HEK293 (cell line): ENCODE measurements at regions not wholly inside any gene's neighbourhood (a gene's known extent, or its start where the extent isn't known, plus 50 kb on each side); places are given as distances from the start of the nearest gene placed in this dataset.

ENCODE experiments used
- CTCF ChIA-PET: fragments of 350-600 bp; formaldehyde crosslinking; extraction: SDS; loops from one replicate; lab custom pipeline; 2021; ENCODE audit warnings: antibody characterized with exemption; lab: Yijun Ruan, JAX
- POLR2A ChIA-PET: fragments of 300-600 bp; formaldehyde crosslinking; extraction: SDS; loops from one replicate; lab custom pipeline; 2020; ENCODE audit warnings: antibody characterized with exemption, inconsistent platforms; lab: Yijun Ruan, JAX
- H3K27ac ChIP-seq: fragments of 200-500 bp; sonication (Bioruptor generic); 2 replicates; pipeline ENCODE4 v1.5.1; 2014; ENCODE audit warnings: low read depth, low read length, control low read depth, inconsistent platforms; ENCODE audit errors: extremely low read depth
- H3K36me3 ChIP-seq, 2 experiments: fragments of 200-500 bp in 1 of 2; sonication (Bioruptor generic) in 1 of 2; 1 replicate in 1 of 2; 2 replicates in 1 of 2; pipeline ENCODE4 v1.5.1; 2014 to 2017; ENCODE audit warnings: inconsistent platforms in 2 of 2, low read length in 2 of 2; ENCODE audit not compliant: control insufficient read depth in 2 of 2, insufficient read depth in 1 of 2
- H3K4me1 ChIP-seq: fragments of 200-500 bp; sonication (Bioruptor generic); 2 replicates; pipeline ENCODE4 v1.5.1; 2014; ENCODE audit warnings: mild to moderate bottlenecking, low read length, inconsistent platforms; ENCODE audit not compliant: control insufficient read depth, insufficient read depth
- H3K4me3 ChIP-seq: 2 replicates; pipeline ENCODE4 v1.5.1; 2011; ENCODE audit warnings: low read depth, mild to moderate bottlenecking, control low read depth, low read length, moderate library complexity
- H3K9me3 ChIP-seq: fragments of 200-500 bp; sonication (Bioruptor generic); 2 replicates; pipeline ENCODE4 v1.5.1; 2014; ENCODE audit warnings: low read depth, low read length, inconsistent platforms; ENCODE audit not compliant: control insufficient read depth, insufficient read depth
- KLF10 ChIP-seq: fragments of 450-650 bp; IDR thresholded peaks from 2 replicates; pipeline ENCODE4 v1.5.1; 2018; ENCODE audit warnings: missing biosample characterization, mild to moderate bottlenecking, missing genetic modification characterization
- OSR2 ChIP-seq: fragments of 450-650 bp; formaldehyde crosslinking; IDR thresholded peaks from 2 replicates; pipeline ENCODE4 v1.5.1; 2016; ENCODE audit warnings: missing biosample characterization, missing genetic modification characterization
- SP2 ChIP-seq: fragments of 450-650 bp; formaldehyde crosslinking; IDR thresholded peaks from 2 replicates; pipeline ENCODE4 v1.5.1; 2016; ENCODE audit warnings: missing biosample characterization, missing genetic modification characterization
- ZBTB17 ChIP-seq: fragments of 450-650 bp; formaldehyde crosslinking; IDR thresholded peaks from 2 replicates; pipeline ENCODE4 v1.5.1; 2016; ENCODE audit warnings: missing biosample characterization, missing genetic modification characterization
- ZFP37 ChIP-seq: fragments of 450-650 bp; formaldehyde crosslinking; IDR thresholded peaks from 2 replicates; pipeline ENCODE4 v1.5.1; 2016; ENCODE audit warnings: missing biosample characterization, missing genetic modification characterization
- ZNF174 ChIP-seq: fragments of 450-650 bp; formaldehyde crosslinking; IDR thresholded peaks from 2 replicates; pipeline ENCODE4 v1.5.0; 2017; ENCODE audit warnings: missing biosample characterization, mild to moderate bottlenecking, missing genetic modification characterization
- ZNF184 ChIP-seq: fragments of 450-650 bp; IDR thresholded peaks from 2 replicates; pipeline ENCODE4 v1.5.1; 2018; ENCODE audit warnings: missing biosample characterization, mild to moderate bottlenecking, missing genetic modification characterization
- ZNF341 ChIP-seq: fragments of 450-650 bp; formaldehyde crosslinking; IDR thresholded peaks from 2 replicates; pipeline ENCODE4; 2016; ENCODE audit warnings: low read depth, missing biosample characterization, missing genetic modification characterization
- ZNF394 ChIP-seq: fragments of 450-650 bp; formaldehyde crosslinking; IDR thresholded peaks from 2 replicates; pipeline ENCODE4 v1.5.1; 2016; ENCODE audit warnings: missing biosample characterization, missing genetic modification characterization, mild to moderate bottlenecking, moderate library complexity, borderline replicate concordance
- ZNF544 ChIP-seq: fragments of 450-650 bp; formaldehyde crosslinking; IDR thresholded peaks from 2 replicates; pipeline ENCODE4 v1.5.0; 2017; ENCODE audit warnings: missing biosample characterization, missing genetic modification characterization
- ZNF664 ChIP-seq: fragments of 450-650 bp; formaldehyde crosslinking; IDR thresholded peaks from 2 replicates; pipeline ENCODE4 v1.5.1; 2016; ENCODE audit warnings: missing biosample characterization, missing genetic modification characterization
- ZNF785 ChIP-seq: fragments of 450-650 bp; formaldehyde crosslinking; IDR thresholded peaks from 2 replicates; pipeline ENCODE4 v1.5.1; 2016; ENCODE audit warnings: missing biosample characterization, missing genetic modification characterization
- TF ChIP-seq, protein P1 (sequence below): IDR thresholded peaks from 2 replicates; pipeline ENCODE4 v1.6.1; 2011; ENCODE audit warnings: mild to moderate bottlenecking, low read depth, low read length, borderline replicate concordance
- TF ChIP-seq, protein P2 (sequence below): fragments of 450-650 bp; formaldehyde crosslinking; IDR thresholded peaks from 2 replicates; pipeline ENCODE4 v1.5.1; 2016; ENCODE audit warnings: missing biosample characterization, missing genetic modification characterization
- TF ChIP-seq, protein P3 (sequence below): fragments of 450-650 bp; formaldehyde crosslinking; conservative IDR thresholded peaks from 2 replicates; pipeline ENCODE4 v1.5.1; 2016; ENCODE audit warnings: low read depth, missing biosample characterization, missing genetic modification characterization
- TF ChIP-seq, protein P4 (sequence below): fragments of 450-650 bp; formaldehyde crosslinking; IDR thresholded peaks from 2 replicates; pipeline ENCODE4 v1.5.1; 2016; ENCODE audit warnings: missing biosample characterization, missing genetic modification characterization

DNA sequence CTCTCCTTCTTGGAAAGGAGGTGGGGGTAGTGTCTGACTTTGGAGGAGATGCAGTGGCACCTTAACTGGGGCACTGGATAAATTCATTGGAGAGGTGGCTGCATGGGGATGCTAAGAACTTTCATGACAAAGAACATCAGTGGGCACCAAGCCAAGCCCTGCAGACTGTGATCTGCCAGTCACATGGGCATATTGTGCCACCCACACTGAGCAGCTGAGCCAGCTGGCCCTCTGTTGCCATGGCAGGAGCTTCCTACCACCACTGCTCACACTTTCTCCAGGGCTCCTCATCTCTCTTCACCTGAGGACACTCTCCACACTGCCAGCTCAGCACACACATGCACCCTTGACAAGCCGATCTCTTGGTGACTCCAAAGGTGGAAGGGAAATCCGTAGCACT lies 715.6 kb downstream of the QKI start:
- H3K27ac ChIP-seq, result no peak overlapping the region

DNA sequence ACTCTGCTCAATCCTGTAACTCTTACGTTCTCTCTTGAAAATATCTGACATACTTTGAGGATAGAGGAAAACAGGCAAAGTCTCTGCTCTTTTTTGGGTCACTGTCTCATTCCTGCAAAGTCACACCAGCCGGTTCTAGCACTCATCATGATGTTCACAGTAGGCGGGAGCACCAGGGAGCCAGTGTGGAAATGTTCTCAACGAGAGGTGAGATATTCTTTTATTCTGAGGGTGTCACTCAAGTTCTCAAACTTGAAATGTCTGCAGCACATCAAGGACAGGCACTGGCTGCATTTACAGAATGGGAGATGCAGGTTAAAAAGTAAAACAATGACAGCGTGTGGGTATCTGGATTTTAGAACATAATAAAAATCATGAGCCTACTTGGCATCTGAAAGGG lies 714.7 kb downstream of the QKI start:
- ChIA-PET CTCF (interaction anchor here (0.6 kb wide), 1 partner anchor 20 kb away, joined by 3 read pairs; no protein-coding TSS in a partner anchor), POLR2A (no interaction called here)
- Histone ChIP-seq H3K4me3 (no peak overlapping the region), H3K4me1 (no peaks in the 10 kb centered on the region), H3K27ac (no peak overlapping the region), H3K9me3 (no peaks in the 10 kb centered on the region), H3K36me3 (no peaks in the 10 kb centered on the region)
- TF ChIP-seq, protein P1, sequence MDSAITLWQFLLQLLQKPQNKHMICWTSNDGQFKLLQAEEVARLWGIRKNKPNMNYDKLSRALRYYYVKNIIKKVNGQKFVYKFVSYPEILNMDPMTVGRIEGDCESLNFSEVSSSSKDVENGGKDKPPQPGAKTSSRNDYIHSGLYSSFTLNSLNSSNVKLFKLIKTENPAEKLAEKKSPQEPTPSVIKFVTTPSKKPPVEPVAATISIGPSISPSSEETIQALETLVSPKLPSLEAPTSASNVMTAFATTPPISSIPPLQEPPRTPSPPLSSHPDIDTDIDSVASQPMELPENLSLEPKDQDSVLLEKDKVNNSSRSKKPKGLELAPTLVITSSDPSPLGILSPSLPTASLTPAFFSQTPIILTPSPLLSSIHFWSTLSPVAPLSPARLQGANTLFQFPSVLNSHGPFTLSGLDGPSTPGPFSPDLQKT, result no peak
- TF ChIP-seq ZNF544 (no peak), OSR2 (tag by site-specific recombination) (no peak), ZBTB17 (tag by site-specific recombination) (no peak), ZNF341 (no peak), SP2 (no peak), ZNF174 (tag by site-specific recombination) (no peak), KLF10 (tag by site-specific recombination) (no peak), ZNF664 (tag by site-specific recombination) (no peak), ZFP37 (tag by site-specific recombination) (no peak)
- TF ChIP-seq, protein P2, sequence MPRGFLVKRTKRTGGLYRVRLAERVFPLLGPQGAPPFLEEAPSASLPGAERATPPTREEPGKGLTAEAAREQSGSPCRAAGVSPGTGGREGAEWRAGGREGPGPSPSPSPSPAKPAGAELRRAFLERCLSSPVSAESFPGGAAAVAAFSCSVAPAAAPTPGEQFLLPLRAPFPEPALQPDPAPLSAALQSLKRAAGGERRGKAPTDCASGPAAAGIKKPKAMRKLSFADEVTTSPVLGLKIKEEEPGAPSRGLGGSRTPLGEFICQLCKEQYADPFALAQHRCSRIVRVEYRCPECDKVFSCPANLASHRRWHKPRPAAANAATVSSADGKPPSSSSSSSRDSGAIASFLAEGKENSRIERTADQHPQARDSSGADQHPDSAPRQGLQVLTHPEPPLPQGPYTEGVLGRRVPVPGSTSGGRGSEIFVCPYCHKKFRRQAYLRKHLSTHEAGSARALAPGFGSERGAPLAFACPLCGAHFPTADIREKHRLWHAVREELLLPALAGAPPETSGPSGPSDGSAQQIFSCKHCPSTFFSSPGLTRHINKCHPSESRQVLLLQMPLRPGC, result no peak
- TF ChIP-seq, protein P3, sequence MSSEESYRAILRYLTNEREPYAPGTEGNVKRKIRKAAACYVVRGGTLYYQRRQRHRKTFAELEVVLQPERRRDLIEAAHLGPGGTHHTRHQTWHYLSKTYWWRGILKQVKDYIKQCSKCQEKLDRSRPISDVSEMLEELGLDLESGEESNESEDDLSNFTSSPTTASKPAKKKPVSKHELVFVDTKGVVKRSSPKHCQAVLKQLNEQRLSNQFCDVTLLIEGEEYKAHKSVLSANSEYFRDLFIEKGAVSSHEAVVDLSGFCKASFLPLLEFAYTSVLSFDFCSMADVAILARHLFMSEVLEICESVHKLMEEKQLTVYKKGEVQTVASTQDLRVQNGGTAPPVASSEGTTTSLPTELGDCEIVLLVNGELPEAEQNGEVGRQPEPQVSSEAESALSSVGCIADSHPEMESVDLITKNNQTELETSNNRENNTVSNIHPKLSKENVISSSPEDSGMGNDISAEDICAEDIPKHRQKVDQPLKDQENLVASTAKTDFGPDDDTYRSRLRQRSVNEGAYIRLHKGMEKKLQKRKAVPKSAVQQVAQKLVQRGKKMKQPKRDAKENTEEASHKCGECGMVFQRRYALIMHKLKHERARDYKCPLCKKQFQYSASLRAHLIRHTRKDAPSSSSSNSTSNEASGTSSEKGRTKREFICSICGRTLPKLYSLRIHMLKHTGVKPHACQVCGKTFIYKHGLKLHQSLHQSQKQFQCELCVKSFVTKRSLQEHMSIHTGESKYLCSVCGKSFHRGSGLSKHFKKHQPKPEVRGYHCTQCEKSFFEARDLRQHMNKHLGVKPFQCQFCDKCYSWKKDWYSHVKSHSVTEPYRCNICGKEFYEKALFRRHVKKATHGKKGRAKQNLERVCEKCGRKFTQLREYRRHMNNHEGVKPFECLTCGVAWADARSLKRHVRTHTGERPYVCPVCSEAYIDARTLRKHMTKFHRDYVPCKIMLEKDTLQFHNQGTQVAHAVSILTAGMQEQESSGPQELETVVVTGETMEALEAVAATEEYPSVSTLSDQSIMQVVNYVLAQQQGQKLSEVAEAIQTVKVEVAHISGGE (tag by site-specific recombination), result no peak

More for the DNA sequence above, 715.6 kb downstream of the QKI start:
- TF ChIP-seq ZNF785 (no peak), ZNF394 (tag by site-specific recombination) (no peak), ZNF184 (tag by site-specific recombination) (no peak), ZNF341 (no peak)
- TF ChIP-seq, protein P4, sequence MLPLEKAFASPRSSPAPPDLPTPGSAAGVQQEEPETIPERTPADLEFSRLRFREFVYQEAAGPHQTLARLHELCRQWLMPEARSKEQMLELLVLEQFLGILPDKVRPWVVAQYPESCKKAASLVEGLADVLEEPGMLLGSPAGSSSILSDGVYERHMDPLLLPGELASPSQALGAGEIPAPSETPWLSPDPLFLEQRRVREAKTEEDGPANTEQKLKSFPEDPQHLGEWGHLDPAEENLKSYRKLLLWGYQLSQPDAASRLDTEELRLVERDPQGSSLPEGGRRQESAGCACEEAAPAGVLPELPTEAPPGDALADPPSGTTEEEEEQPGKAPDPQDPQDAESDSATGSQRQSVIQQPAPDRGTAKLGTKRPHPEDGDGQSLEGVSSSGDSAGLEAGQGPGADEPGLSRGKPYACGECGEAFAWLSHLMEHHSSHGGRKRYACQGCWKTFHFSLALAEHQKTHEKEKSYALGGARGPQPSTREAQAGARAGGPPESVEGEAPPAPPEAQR (tag by site-specific recombination), result no peak
- TF ChIP-seq, all 188 proteins: peak for 0
- Histone ChIP-seq H3K4me3 (no peak overlapping the region), H3K4me1 (no peaks in the 10 kb centered on the region), H3K36me3 (no peaks in the 10 kb centered on the region), H3K9me3 (no peaks in the 10 kb centered on the region)
- ChIA-PET CTCF (no interaction called here), POLR2A (no interaction called here)
